Kidney (tissue), 13 donors: ENCODE measurements at regions not wholly inside any gene's neighbourhood (a gene's known extent, or its start where the extent isn't known, plus 50 kb on each side); places are given as distances from the start of the nearest gene placed in this dataset.

Experiments
- DNase-seq, 5 donors: peaks; one replicate each; pipeline ENCODE4 v3.0.0-alpha.2; 2013 to 2020
- FAIRE-seq: peaks from 2 replicates; lab custom pipeline; 2012; peaks lifted over from hg19 to GRCh38; lab: Jason Lieb, UNC
- H3K27ac ChIP-seq, 2 donors: one replicate each; pipeline ENCODE4 v1.7.0; 2013; ENCODE audit warnings: low read depth in 2 of 2, low read length in 2 of 2, inconsistent platforms in 1 of 2
- H3K27me3 ChIP-seq: one replicate; pipeline ENCODE4 v1.7.1; 2013; ENCODE audit warnings: low read length, inconsistent platforms; ENCODE audit not compliant: control insufficient read depth, insufficient read depth
- H3K36me3 ChIP-seq, 3 donors: one replicate each; pipeline versions ENCODE4 v1.7.0 to v1.7.1; 2013; ENCODE audit warnings: low read length in 3 of 3, control low read depth in 1 of 3, inconsistent platforms in 1 of 3; ENCODE audit not compliant: insufficient read depth in 3 of 3, control insufficient read depth in 2 of 3
- H3K4me1 ChIP-seq, 3 donors: one replicate each; pipeline versions ENCODE4 v1.7.0 to v1.7.1; 2013; ENCODE audit warnings: low read length in 3 of 3, inconsistent platforms in 1 of 3, low read depth in 1 of 3; ENCODE audit not compliant: control insufficient read depth in 2 of 3, insufficient read depth in 2 of 3
- H3K4me3 ChIP-seq, 3 donors: one replicate each; pipeline versions ENCODE4 v1.7.0 to v1.8.1; 2013; ENCODE audit warnings: low read length in 3 of 3, control low read depth in 1 of 3, inconsistent platforms in 1 of 3
- H3K9ac ChIP-seq, 3 donors: one replicate each; pipeline versions ENCODE4 v1.7.0 to v1.7.1; 2013; ENCODE audit warnings: low read length in 3 of 3, control low read depth in 1 of 3, inconsistent platforms in 1 of 3
- H3K9me3 ChIP-seq, 3 donors: one replicate each; pipeline versions ENCODE4 v1.7.0 to v1.7.1; 2013; ENCODE audit warnings: low read length in 3 of 3, control low read depth in 1 of 3, inconsistent platforms in 1 of 3; ENCODE audit not compliant: control insufficient read depth in 2 of 3, insufficient read depth in 1 of 3
- intact Hi-C: fragments of 100-400 bp; cut with DNase I; formaldehyde crosslinking; loops from one replicate; pipeline ENCODE4 v1.11.1; 2022
- TF ChIP-seq, protein P1 (sequence below): IDR thresholded peaks from 3 replicates; pipeline ENCODE4 v1.5.1; 2012; ENCODE audit warnings: mild to moderate bottlenecking, moderate library complexity, borderline replicate concordance; ENCODE audit not compliant: insufficient read depth; ENCODE audit errors: extremely low read depth
- donor health status: control.
- donor health status: control.
- donor health status: control.
- donor health status: control.
- donor health status: control.
- donor health status: DM: yes; HTN: yes; CAD: no.
- donor health status: Normal renal cell carcinoma (clear cell type).

DNA sequence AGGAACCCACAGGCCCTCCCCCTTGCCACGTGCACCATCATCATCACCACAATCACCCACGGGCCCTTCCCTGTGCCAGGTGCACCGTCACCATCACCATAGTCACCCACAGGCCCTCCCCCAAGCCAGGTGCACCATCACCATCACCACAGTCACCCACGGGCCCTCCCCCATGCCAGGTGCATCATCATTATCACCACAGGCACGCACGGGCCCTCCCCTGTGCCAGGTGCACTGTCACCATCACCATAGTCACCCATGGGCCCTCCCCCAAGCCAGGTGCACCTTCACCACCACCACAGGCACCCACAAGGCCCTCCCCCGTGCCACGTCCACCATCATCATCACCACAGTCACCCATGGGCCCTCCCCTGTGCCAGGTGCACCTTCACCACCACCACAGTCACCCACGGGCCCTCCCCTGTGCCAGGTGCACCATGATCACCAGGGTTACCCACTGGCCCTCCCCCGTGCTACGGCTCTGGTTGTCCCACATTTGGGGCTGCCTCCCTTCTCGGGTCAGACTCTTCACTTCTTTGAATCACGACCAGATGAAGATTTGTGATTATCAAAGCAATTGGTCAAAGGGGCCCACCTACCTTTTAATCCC, 69.1 kb upstream of the OLFM1 start:
- DNase-seq, result peak in 1 of 5 donors; percentile 67
- intact Hi-C loops, result no loop called here

DNA sequence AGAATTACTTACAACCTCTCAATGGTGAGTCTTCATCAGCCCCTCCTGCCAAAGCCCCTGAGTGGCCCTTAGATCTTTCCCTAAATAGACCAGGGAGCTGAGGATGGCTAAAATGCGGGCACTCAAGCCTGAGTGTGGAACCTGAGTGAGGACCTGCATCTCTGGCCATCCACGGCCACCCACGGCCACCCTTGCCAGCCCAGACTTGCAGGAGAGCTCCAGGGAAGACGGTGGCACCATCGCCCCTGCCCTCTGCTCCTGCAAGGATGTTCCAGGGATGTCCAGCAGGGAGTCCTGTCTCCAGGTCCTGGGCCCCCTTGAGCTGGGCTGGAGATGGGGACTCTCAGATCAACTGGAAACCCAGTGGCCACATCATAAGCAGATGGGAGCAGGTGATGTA, 68.2 kb upstream of the OLFM1 start:
- no peak for FAIRE-seq
- H3K9me3 ChIP-seq, result no peaks in the 10 kb centered on the region

More for the DNA sequence above, 69.1 kb upstream of the OLFM1 start:
- TF ChIP-seq, protein P1, sequence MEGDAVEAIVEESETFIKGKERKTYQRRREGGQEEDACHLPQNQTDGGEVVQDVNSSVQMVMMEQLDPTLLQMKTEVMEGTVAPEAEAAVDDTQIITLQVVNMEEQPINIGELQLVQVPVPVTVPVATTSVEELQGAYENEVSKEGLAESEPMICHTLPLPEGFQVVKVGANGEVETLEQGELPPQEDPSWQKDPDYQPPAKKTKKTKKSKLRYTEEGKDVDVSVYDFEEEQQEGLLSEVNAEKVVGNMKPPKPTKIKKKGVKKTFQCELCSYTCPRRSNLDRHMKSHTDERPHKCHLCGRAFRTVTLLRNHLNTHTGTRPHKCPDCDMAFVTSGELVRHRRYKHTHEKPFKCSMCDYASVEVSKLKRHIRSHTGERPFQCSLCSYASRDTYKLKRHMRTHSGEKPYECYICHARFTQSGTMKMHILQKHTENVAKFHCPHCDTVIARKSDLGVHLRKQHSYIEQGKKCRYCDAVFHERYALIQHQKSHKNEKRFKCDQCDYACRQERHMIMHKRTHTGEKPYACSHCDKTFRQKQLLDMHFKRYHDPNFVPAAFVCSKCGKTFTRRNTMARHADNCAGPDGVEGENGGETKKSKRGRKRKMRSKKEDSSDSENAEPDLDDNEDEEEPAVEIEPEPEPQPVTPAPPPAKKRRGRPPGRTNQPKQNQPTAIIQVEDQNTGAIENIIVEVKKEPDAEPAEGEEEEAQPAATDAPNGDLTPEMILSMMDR, result no peak
- H3K36me3 ChIP-seq, result no peaks in the 10 kb centered on the region
- no peaks in the 10 kb centered on the region for H3K9me3 ChIP-seq
- H3K4me1 ChIP-seq, result no peaks in the 10 kb centered on the region
- no peak for FAIRE-seq
- no peaks in the 10 kb centered on the region for H3K27me3 ChIP-seq
- no peak overlapping the region for H3K27ac ChIP-seq
- H3K4me3 ChIP-seq, result no peak overlapping the region
- no peak overlapping the region for H3K9ac ChIP-seq

DNA sequence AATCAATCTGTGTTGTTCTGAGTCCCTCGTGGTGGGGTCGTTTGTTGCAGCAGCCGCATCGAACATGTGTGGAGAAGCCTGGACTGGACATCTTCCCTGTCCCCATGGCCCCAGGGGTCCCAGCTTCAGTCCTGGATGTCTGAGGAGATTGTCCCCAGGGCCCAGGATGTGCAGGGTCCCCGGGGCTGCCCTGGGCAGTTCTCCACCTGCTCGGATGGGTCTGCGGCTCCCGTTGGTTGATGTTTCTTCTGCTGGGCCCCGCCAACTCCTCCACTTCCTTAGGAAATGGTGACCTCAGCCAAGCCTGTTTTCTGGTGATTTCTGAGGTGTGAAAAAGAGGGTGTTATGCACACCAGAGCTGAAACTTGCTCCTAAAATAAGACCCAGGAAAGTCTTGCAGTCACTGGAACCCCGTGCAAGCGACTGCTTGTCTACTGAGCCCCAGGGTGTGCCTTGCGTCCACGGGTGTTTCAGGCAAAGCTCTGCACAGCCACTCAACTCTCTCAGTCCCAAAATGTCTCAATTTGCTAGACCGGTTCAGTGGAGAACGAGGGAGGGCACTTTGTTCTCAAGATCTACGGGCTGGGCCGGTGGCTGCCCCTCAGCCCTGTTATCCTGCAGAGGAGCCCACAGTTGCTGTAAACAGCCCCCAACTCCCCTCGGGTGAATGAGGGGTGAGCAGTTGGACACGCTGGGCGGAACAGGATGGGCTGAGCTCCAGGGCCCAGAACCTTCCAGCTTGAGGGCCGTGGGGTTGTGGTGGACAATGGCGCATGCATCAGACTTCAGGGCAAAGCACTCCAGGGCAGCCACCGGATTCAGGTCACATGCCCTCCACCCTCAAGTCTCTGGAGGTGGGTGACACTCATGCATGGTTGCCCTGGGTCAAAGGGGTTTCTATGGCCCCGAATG, 66.7 kb upstream of the OLFM1 start:
- Histone ChIP-seq H3K27me3 (no peaks in the 10 kb centered on the region), H3K4me1 (no peaks in the 10 kb centered on the region), H3K9ac (no peak overlapping the region), H3K27ac (no peak overlapping the region), H3K4me3 (no peak overlapping the region), H3K9me3 (no peaks in the 10 kb centered on the region), H3K36me3 (no peaks in the 10 kb centered on the region)
- intact Hi-C loops, result no loop called here
- DNase-seq (peak in 1 of 5 donors; percentile 39), FAIRE-seq (no peak)
- TF ChIP-seq, protein P1, result no peak

More for the DNA sequence above, 68.2 kb upstream of the OLFM1 start:
- Histone ChIP-seq H3K36me3 (no peaks in the 10 kb centered on the region), H3K27ac (no peak overlapping the region), H3K4me3 (no peak overlapping the region), H3K9ac (no peak overlapping the region), H3K4me1 (no peaks in the 10 kb centered on the region), H3K27me3 (no peaks in the 10 kb centered on the region)
- TF ChIP-seq, protein P1, result no peak
- intact Hi-C loops, result no loop called here
- peak in 1 of 5 donors; percentile 69 for DNase-seq
